ENCODE measurements at regions not wholly inside any gene's neighbourhood (a gene's known extent, or its start where the extent isn't known, plus 50 kb on each side); places are given as distances from the start of the nearest gene placed in this dataset.
A peak's percentile ranks its signal among the peaks of the same experiment; 100 is the strongest.

DNA sequence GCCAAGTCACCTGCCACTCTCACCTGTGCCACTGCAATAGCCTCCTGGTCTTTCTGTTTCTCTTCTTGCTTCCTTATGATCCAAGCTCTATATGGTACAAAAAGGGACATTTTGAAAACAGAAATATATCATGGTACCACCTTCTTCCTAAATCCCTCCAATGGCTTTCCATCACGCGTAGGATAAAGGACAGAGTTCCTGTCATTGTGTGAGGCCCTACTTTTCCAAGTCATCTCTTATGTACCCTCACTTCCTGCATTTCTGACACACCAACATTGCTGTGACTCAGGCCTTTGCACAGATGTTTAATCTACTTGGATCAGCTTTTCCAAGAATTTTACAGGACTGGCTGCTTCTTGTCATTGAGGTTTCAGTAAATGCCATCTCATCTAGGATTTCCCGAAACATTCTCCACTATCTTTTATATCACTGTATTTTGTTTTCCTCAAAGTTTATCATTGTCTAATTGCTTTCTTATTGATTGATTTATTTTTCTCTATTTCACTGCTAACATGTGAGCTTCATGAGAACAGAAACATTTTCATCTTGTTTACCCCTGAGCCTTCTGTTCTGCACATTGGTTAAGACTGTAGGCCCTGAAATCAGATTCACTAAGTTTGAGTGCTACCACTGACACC lies 426.1 kb upstream of the FANCL start:
- no peak for DNase-seq

DNA sequence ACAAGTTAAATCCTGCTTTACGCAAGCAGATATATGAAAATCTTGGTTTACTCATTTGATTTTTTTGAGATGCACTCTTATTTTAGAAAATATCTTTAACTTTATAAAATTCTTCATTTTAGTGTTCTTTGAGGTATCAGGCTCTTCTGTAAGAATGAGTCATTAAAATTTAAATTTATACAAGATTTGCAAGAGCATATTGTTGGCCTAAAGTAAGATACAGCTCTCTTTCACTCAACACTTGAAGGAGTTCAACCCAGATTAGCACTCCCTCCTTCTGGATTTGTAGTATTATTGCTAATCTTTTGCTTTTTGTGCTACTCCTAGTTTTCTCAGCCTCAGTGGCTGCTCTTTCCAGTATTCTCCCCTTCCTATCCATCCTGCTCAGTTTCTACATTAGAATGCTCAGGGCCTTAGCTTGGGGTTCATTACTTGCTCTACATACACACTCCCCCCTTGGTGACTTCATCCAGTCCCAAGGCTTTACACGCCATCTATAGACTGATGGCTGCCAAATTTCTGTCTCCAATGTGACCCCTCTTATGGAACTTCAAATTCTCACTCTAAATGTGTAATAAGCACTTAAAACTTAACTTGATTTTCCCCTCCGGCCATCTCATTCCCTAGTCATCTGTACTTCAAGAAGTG lies 425.3 kb upstream of the FANCL start:
- no peak for DNase-seq

DNA sequence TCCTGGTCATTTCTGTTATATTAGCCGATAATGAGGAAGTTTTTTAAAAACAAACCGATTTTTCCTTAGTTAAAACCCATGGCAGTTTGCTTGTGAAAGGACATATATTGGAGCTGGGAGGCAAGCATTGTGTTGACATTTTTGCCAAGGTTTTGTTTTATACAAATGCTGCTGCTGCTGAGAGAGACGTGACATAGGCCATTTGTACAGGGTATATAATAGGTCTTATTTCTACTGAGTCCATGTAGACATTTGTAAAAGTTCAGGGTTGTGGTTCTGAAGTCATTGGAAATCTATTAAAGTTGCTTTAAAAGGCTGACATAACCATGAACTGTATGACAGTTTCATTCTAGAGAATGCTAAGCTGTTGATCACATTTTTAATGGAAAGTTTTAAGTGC lies 424.0 kb upstream of the FANCL start:
- no peak for DNase-seq

DNA sequence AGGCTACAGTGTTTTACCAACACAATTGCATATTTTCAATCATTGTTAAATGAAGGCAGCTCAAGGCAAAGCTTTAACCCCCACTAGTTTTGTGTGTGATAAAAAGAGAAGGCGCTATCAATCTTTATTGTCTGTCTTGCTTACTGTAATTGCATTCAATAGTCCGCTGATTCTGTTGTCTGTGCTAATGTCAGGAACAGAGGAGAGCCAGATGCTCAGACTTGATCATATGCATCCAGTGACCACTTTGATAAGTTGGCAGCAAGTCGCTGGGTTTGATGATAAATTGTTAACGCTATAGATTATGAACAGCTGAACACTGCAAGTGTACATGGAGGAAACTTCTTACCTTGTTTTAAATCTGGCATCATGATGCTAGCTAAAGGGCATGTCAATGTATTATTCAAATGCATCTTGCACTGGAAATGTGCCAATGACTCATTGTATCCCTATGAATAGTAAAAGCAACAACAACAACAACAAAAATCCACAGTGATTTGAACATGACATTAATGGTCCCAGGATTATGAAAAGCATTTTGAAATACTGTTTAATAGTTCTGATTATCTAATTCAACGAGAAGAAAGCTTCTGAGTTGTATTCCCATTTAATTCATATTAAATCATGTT lies 423.5 kb upstream of the FANCL start:
- DNase-seq: no peak

DNA sequence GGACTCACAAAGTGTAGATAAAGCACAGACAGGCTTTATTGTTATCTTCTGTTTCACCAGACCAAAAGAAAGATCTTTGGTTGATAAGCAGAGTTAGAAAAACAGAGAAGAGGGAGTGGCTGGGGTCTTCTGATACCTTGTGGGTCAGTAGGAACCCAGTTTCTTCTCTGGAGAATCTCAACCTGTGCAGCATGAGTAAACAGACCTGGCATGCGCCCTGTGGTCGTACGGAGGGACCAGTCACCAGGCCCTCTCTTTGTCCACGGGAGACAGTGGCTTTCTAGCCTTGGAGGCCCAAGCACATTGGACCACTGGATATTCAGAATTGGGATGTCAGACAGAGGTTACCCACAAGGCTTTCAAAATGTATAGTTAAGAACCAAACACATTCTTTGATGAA lies 418.9 kb upstream of the FANCL start:
- no peak for DNase-seq

DNA sequence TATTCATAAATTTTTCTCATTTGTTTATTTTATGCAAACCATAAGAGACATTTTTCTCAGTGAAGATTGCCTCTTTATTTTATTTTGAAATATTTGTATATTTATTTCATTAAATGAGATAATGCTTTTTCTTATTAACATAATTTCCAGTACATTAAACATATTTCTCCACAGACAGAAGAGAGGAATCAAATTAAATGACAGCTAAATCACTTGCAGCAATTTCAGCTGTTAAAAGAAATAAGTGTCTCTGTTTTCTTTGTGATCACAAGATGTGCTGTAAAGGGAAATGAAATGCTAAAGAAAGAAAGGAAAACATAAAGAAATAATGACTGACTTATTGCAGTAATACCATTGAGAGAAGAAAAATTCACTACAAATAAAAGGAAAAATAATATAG lies 414.0 kb upstream of the FANCL start:
- DNase-seq: no peak

DNA sequence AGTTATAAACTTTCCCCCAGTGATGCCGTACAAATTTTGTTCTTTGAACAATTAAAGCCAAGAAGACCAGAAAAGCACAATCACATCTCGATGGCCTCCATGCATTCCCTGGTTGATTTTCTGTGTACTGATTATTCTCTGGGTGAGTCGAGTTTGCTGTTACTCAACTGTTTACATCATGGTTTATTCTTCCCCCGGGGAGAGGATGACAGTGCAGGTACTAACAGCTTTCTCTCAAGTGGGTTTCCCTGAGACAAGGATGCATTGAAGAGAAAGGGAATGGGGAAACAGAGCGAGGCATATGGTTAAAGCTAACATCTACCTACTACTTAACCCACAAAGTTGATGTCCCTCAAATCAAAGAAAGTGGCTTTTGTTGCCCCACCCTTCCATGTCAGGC lies 410.8 kb upstream of the FANCL start:
- DNase-seq: no peak

DNA sequence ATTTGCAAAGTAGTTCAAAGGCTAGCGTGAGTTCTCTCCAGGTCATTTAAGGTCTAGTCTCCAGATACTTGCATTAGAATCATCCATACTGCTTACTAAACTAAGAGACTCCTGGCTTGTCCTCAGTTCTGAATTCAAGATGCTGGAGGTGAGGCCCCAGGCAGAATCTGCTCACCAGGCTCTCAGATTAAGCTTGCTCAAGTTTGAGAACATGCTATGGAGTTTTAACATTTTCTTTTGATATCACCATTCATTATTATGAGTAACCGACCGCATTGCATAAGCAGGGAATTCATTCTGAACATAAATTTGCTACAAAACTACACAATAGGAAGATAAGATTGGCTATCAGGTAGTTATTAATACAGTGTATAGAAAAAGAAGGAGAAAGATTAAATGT lies 409.7 kb upstream of the FANCL start:
- no peak for DNase-seq

DNA sequence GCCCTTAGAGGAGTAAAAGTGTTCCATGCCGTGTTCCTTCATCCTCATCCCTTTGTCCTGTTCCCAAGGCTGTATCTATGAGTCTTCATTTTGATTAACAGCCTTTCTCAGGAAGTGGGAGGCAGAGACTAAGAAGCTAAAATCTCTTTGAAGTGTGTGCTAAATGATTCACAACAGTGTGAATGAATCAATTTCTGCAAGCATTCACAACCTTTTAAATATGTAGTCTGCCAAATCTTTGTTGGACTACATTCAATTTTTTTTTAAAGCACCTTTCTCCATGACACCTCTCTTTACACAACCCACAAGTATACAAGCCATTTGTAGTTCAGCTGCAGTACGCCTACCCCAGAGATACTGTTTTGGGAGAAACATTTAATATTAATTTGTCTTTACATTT lies 408.6 kb upstream of the FANCL start:
- DNase-seq: no peak

DNA sequence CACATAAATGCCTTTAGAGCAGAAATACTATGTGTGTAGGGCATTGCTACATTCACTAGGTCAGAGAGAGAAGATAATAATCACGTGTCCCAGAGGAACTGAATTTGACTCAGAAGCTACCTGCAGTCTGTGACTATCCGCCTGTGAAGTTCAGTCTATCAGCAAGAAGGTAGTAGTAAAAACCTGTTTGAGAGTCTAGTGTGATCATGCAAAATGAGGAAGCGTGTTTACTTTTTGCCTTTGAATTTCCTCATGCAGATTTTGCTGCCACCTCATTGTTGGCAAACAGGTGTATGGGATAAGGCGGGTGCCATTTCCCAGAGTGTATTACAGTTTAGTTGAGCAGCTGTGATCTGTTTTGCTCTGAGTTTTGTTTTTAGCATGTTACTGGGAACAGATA lies 403.9 kb upstream of the FANCL start:
- no peak for DNase-seq

DNA sequence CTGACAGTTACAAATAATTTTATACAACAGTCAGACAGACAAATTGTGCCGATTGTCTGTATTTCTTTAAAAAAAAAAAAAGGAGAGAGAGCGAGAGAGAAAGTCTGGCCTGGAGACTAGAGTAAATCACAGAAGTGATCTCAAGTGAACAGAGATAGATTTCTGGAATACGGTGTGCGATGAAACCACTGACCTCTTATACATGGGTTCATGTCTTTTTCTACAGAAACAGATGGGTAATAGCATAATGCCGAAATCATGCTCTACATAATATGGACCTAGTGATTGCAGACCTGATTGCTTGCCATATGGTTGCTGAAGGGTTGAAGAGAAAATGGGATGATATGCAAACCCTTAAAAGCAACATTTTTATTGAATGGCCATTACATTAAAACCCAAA lies 403.3 kb upstream of the FANCL start:
- DNase-seq: no peak

DNA sequence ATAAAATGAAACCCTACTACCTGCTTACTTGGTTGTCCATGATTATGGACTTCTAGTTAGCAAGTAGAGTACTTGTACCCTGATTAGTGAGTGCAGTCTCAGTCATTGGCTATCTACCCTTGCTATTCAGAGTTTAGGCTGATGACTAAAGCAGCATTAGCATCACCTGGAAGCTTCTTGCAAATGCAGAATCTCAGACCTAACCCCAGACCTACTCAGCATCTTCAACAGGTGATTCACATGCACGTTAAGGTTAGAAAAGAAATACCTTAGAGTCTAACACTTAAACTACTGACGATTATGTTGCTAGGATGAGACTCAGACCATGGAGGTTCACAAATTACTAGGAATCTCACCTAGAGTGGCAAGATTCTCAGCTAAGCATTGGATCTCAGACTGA lies 399.9 kb upstream of the FANCL start:
- DNase-seq: no peak

DNA sequence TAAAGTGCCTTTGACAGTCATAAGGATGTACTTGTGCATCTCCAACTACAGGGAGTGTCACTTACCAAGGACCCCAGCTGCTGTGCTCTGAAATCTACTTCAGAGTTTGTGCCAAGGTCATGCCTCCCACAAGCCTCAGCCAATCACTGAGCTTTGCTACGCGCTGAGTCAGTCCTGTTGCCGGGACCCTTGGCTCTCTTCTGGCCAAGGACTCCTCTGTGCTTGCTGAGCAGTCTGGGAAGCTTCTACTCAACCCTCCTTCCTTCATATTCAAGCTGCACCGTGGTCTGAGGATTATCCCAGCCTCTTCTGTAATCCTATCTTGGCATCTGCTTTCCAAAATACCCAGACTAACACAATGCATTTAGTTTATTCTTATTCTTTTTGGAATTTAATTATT lies 398.9 kb upstream of the FANCL start:
- no peak for DNase-seq

DNA sequence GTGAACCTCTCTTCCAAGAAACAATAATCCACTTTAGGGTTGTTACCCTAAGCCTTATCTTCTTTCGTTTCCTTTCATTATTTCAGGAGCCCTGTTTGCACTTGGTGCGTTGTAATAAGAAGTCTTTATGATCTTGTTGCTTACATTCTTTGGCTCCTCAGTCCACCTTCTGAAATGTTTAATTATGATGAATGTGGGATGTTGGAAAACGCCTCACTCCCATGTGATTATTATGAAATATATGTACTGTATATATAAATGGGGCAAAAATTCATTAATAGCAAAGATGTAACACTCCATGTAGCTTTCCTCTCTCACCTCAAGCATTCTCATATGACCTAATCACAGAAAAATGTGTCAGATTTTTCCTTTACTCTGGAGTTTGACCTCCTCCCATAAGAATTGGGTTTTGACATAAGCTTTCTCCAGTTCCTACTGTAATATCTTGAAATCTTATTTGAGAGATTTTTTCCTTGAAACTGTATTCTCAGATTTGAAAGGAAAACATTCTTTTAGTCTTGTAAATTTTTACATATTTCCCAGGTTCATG lies 397.2 kb upstream of the FANCL start:
- DNase-seq: no peak

DNA sequence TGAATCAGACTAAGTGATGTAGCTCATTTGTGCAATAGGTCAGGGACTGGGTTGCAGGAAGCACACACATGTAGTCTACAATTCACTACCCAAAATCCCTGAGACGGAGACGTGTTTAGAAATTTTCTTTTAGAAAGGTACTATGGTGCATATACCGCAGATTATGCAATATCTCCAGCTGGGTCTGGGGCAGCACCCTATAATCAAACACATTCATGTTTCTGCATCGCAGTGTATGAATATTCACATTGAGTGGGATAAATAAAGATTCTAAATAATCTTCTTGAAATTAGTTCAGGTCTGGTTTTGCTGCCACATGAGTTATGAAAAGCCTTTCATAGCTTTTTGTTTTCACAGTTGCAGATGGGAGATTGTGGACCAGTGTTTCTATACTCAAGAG lies 395.7 kb upstream of the FANCL start:
- DNase-seq: no peak

DNA sequence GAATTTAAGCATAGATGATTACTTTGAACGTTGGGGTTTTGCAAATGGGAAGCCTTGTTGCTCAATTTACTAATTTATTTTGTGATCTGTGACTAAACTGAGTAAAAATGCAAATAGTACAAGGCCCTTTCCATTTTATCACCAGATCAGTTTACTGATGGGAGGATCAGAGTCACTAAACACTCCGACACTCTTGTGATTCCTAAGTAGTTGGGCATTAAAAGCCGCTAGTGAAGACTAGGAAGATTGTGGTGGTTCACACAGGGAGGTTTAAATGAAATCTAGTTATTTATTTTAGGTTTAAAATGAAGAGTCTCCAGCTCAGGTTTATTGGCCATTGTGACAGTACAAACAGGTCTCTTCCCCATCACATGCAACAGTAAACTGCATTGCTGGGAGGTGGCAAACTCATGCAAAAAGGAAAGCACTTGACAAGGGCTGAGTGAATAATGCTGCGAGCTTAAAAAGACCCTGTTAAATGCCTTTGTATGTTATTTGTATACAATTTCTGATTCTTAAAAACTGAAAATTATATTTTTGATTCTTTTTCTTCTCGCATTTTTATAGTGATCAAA lies 394.8 kb upstream of the FANCL start:
- no peak for DNase-seq

DNA sequence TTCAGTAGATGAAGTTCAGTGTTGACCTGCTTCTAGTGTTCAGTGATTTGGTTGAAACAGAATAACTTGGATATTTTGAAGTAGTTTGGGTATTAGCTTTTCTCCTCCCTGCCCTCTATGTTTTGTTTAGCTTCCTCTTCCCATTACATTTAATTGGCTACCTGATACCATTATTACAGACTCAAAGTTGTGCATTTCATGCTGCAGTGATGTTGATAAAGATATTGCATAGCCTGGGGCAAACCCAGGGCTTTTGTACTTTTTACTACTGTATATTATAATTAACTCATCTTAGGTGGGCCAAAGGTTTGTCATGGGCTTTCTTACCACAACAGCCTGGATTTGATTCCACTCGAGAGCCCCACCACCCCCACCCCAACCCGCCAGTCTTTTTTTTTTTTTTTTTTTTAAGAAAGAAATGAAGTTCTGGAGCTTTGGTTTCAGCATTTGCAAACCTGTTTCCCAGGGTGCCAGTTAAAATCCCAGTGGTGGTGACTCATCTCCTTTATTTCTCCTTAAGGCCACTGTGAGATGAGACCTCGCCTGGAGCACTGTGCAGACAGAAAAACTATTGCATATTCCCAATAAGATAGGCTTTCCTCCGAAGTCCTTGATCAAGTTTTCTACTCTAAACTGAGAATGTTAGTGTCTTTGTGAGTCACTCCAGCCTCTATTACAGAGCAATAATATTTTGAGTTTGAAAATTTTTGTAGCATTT lies 393.7 kb upstream of the FANCL start:
- peak; percentile 30 for DNase-seq

DNA sequence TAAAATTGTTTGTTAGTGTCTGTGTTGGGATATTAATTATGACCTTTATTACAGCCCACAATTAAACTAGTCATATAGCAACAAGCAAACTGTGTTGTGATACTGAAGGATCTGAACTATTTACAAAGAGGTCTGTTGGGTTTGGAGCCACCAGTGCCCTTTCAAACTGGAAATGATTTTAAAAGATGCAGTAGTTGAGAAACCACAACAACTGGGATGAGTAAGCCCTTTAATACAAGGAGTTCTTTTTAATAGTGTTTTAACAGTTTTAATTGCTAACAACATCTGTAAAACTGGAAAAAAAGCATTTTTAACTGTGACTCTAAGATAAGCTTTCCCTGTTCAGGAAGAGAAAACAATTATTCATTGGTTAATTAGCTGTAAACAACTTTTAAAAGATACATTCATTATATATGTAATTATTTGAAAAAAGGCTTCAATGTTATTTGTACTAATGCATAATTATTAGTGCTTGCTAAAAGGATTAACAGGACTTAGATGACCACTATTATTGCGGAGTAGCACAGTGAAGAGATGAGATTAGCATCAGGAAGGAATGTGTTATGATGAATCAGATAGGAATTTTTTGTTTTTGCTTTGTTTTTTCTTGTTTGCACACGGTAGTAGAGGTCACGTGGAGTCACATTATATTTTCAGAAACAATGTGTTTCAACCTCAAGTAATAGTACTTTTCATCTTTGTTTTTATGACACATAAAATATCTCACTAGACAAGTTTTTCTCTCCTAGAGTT lies 392.7 kb upstream of the FANCL start:
- DNase-seq: no peak

DNA sequence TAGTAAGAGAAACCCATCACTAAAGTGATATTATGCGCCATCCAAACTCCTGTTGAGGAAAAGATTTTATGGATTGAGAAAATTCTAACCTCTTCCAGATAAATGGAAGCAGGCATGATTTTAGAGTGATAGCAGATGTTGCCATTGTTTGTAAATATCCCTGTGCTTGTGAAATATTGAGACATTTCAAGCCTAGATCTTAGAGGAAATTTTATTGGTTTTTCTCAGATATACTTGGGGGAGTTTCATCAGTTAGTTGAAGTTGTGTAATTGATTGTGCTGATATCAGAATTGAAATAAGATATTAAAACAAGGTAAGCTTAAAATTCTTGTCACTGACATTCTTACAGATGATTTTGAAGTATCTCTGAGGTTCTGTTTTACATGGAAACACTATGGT lies 390.9 kb upstream of the FANCL start:
- DNase-seq: no peak

DNA sequence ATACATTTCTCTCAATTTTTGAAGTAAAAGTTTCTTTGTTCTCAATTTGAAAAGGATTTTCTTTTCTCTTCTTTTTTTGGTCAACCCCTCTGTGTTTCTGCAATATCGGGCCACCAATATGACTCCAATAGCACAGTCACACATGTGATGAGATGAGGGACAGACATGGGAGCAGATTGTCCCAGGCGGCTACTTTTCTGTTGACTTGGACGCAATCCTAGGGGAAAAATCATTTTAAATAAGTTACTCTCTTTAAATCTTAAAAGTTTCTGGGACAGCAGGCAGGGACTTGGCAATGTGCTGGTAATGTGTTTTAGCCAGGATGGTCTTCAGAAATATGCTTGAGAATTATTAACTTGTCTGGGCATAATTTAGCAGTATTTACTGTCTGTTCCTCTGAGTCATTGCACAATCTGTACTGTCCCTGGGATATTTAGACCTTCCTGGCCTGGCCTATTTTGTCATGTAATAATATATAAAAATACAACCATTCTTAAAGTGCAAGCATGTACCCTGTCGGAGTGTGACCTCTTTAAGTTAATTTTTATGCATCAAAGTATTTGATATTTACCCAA lies 388.5 kb upstream of the FANCL start:
- DNase-seq: no peak

DNA sequence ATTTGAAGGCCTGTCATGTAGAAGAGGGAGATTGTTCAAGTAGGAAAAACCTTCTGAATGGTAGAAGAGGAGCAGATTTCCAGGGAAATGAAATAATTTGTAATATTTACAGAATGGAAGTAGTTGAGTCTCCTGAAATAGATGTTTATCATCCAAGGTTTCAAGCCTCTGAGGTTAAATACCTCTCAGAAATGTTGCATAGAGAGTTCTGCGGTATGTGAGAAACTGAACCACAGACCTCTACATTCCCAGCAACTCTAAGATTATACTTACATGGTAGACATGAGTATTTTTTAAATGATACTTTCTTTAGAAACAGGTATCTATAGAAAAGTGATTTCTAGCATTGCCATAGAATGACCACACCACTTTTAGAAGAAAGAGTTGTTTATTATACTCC lies 379.8 kb upstream of the FANCL start:
- DNase-seq: no peak

DNA sequence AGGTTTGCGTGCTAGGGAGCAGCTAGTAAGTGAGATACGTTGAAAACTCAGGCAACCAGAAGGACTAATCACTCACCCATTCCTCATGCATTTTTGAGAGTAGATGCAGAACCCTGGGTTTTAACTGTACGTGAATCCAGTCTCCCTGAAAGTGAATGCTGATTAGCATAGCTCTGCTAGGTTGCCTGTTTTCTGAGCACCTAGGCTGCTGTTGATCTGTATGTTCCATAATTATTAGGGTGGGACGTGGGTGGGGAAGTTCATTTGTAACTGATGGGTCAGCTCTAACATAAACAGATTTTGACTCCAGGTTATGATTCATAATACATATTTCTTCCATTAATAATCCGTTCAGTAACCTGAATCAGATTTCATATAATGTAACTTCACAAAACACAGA lies 379.0 kb upstream of the FANCL start:
- no peak for DNase-seq
